ENCODE measurements at regions not wholly inside any gene's neighbourhood (a gene's known extent, or its start where the extent isn't known, plus 50 kb on each side); places are given as distances from the start of the nearest gene placed in this dataset.

DNA sequence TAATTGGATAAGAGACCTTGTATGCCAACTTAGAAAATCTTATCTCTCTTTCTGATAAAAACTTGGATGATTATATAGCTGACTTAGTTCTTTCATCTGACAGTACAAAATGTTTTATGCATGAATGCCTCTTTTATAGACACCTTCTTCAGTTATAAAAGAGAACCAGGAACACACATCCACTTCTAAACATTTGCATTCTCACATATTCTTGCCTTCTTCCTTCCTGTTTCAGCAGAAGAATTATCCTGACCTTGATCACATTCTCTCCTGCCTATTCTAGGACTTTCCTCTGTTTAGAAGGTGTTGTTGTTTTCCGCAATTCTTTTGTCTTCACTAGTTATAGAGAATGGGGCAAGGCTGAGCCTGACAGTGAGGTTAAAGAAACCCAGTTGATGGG lies 80.9 kb downstream of the LARP7 start:
- Mint-ChIP-seq H3K27ac (peak overlapping the region in 2 of 3 experiments; percentile 32 to 92; a peak in 4 of 7 replicates), H3K27me3 (ENCODE audit: low read depth) (no peaks in the 10 kb centered on the region), H3K36me3 (ENCODE audit: insufficient read depth in 1 of 3, low read depth in 3 of 3) (peaks cover 9 to 20% (median 11%) of the 10 kb centered on the region in 3 experiments), H3K4me1 (peaks cover 22 to 35% of the 10 kb centered on the region in 2 experiments), H3K9me3 (no peaks in the 10 kb centered on the region; a peak in 1 of 5 replicates), H3K4me3 (no peak overlapping the region)
- Histone ChIP-seq H3T11ph (ENCODE audit: low read length) (no peak overlapping the region), H2BK5ac (ENCODE audit: insufficient read length, low read length) (no peak overlapping the region), H2AK5ac (ENCODE audit: insufficient read length, low read length) (no peak overlapping the region), H3K27me3 (ENCODE audit: insufficient read depth, low read length) (no peaks in the 10 kb centered on the region), H2BK20ac (ENCODE audit: low read depth, low read length, poor library complexity, severe bottlenecking) (no peak overlapping the region), H3K14ac (ENCODE audit: insufficient read depth, low read length) (no peak overlapping the region), H3K4me1 (ENCODE audit: insufficient read depth, low read length) (no peaks in the 10 kb centered on the region), H3K18ac (ENCODE audit: insufficient read length, low read depth, low read length) (no peak overlapping the region), H2BK12ac (ENCODE audit: insufficient read length, low read depth, low read length) (no peak overlapping the region), H2AFZ (ENCODE audit: low read length) (no peak overlapping the region), H4K91ac (ENCODE audit: insufficient read length, low read depth, low read length) (no peak overlapping the region), H3K4me2 (ENCODE audit: insufficient read depth, insufficient read length, low read length) (no peak overlapping the region), H2BK120ac (ENCODE audit: low read depth, low read length, poor library complexity, severe bottlenecking) (no peak overlapping the region), H2BK15ac (ENCODE audit: low read depth, low read length) (no peak overlapping the region), H3K9me3 (ENCODE audit: control insufficient read depth, low read depth, low read length) (no peaks in the 10 kb centered on the region), H3K23ac (ENCODE audit: insufficient read length, low read depth, low read length) (no peak overlapping the region), H4K8ac (replicated peaks; ENCODE audit: insufficient read length, low read depth, low read length) (no peak overlapping the region), H3K4ac (ENCODE audit: low read depth, low read length) (no peak overlapping the region), H3K23me2 (ENCODE audit: insufficient read length, low read depth, low read length, poor library complexity, severe bottlenecking) (no peaks in the 10 kb centered on the region), H3K56ac (ENCODE audit: insufficient read length, low read depth, low read length) (no peak overlapping the region), H3K79me1 (ENCODE audit: insufficient read depth, low read depth, low read length, poor library complexity, severe bottlenecking) (no peaks in the 10 kb centered on the region), H3K79me2 (ENCODE audit: insufficient read depth, low read length) (peaks cover 2% of the 10 kb centered on the region; the same call in 1 of the 2 replicates), H3K9ac (ENCODE audit: extremely low read depth, insufficient read length, low read length) (no peak overlapping the region), H4K5ac (ENCODE audit: insufficient read length, low read depth, low read length) (no peak overlapping the region), H4K20me1 (ENCODE audit: control insufficient read depth, insufficient read depth, insufficient read length) (no peaks in the 10 kb centered on the region), H3K27ac (ENCODE audit: insufficient read length, low read depth, low read length) (no peak overlapping the region)
- WGBS (ENCODE audit: extremely low coverage, insufficient read length, low lambda C conversion rate), result no CpG with 5 or more reads among the region's 1 CpG
- DNase-seq, result no peak
- TF ChIP-seq, protein P1, sequence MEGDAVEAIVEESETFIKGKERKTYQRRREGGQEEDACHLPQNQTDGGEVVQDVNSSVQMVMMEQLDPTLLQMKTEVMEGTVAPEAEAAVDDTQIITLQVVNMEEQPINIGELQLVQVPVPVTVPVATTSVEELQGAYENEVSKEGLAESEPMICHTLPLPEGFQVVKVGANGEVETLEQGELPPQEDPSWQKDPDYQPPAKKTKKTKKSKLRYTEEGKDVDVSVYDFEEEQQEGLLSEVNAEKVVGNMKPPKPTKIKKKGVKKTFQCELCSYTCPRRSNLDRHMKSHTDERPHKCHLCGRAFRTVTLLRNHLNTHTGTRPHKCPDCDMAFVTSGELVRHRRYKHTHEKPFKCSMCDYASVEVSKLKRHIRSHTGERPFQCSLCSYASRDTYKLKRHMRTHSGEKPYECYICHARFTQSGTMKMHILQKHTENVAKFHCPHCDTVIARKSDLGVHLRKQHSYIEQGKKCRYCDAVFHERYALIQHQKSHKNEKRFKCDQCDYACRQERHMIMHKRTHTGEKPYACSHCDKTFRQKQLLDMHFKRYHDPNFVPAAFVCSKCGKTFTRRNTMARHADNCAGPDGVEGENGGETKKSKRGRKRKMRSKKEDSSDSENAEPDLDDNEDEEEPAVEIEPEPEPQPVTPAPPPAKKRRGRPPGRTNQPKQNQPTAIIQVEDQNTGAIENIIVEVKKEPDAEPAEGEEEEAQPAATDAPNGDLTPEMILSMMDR (conservative IDR thresholded peaks at IDR 0.05), result no peak

All from H9 (cell line).